ENCODE measurements at regions not wholly inside any gene's neighbourhood (a gene's known extent, or its start where the extent isn't known, plus 50 kb on each side); places are given as distances from the start of the nearest gene placed in this dataset.

- CTCF ChIA-PET: interaction anchor here (0.9 to 2.4 kb wide), 4 partner anchors 10 to 53 kb away, joined by 3 to 13 read pairs (median 4); no protein-coding TSS in a partner anchor
- intact Hi-C loops (cut with micrococcal nuclease): no loop called here
Measured at GRCh38 chr7:128155100-128155740, 85.9 kb upstream of the LEP start.

More at GRCh38 chr7:128155100-128155740, 85.9 kb upstream of the LEP start:
- Histone ChIP-seq H3K4me3 (replicated peaks in 1 of 3; ENCODE audit: insufficient read depth in 1 of 3, low read depth in 1 of 3, low read length in 3 of 3) (no peak overlapping the region), H3K79me2 (ENCODE audit: control insufficient read depth, insufficient read depth, low read length) (no peaks in the 10 kb centered on the region), H3K9me3 (replicated peaks; ENCODE audit: control insufficient read depth, insufficient read depth, low read length) (no peaks in the 10 kb centered on the region), H2AFZ (ENCODE audit: low read depth, low read length) (no peak overlapping the region), H3K4me2 (ENCODE audit: insufficient read depth, low read length) (no peak overlapping the region), H4K20me1 (replicated peaks; ENCODE audit: control insufficient read depth, extremely low read depth, insufficient read depth, low read length) (no peaks in the 10 kb centered on the region), H3K27ac (ENCODE audit: insufficient read depth, low read depth, low read length) (no peak overlapping the region), H3K9ac (replicated peaks; ENCODE audit: extremely low read depth, insufficient read depth, low read length) (no peak overlapping the region), H3K4me1 (ENCODE audit: control insufficient read depth, extremely low read depth, insufficient read depth, low read length) (no peaks in the 10 kb centered on the region), H3K27me3 (ENCODE audit: control insufficient read depth in 2 of 2, insufficient read depth in 2 of 2, low read length in 2 of 2) (peaks cover 28 to 31% of the 10 kb centered on the region in 2 experiments), H3K36me3 (ENCODE audit: control insufficient read depth in 2 of 2, extremely low read depth in 1 of 2, insufficient read depth in 2 of 2, low read length in 2 of 2) (no peaks in the 10 kb centered on the region), H3K9me1 (replicated peaks; ENCODE audit: control insufficient read depth, extremely low read depth, insufficient read depth, low read length) (no peaks in the 10 kb centered on the region)
- DNase-seq (ENCODE audit: low read depth, low spot score) (no peak), FAIRE-seq (no peak)
- BruUV-seq (replicated peaks): no TSS peak
- POLR2A ChIA-PET: no interaction called here
- TF ChIP-seq POLR2AphosphoS5 (IDR thresholded peaks at IDR 0.05; ENCODE audit: insufficient read depth, low read depth, low read length) (no peak), POLR2A (IDR thresholded peaks at IDR 0.05; ENCODE audit: low read depth, low read length) (no peak), JUN (IDR thresholded peaks at IDR 0.05; ENCODE audit: borderline replicate concordance, insufficient read depth, insufficient read length, low read depth) (no peak), EZH2 (IDR thresholded peaks at IDR 0.05; ENCODE audit: borderline replicate concordance, low read depth, low read length, severe bottlenecking) (no peak), MAX (IDR thresholded peaks at IDR 0.05; ENCODE audit: insufficient read depth, insufficient read length) (no peak), MYC (IDR thresholded peaks at IDR 0.05; ENCODE audit: low read depth, low read length) (no peak), CTCF (IDR thresholded peaks at IDR 0.05; ENCODE audit: extremely low read depth in 1 of 2, insufficient read depth in 1 of 2, low read depth in 1 of 2, low read length in 2 of 2) (no peak), GATA2 (IDR thresholded peaks at IDR 0.05; ENCODE audit: insufficient read depth, insufficient read length, low read depth, low read length) (no peak), FOS (IDR thresholded peaks at IDR 0.05; ENCODE audit: borderline replicate concordance, insufficient read depth, low read length) (no peak)
- dilution Hi-C loops (cut with MboI; ENCODE audit: extremely low pct_ligation_motif_present, low sequenced_read_pairs): no loop called here
